ENCODE measurements at regions not wholly inside any gene's neighbourhood (a gene's known extent, or its start where the extent isn't known, plus 50 kb on each side); places are given as distances from the start of the nearest gene placed in this dataset.

GRCh38 chr10:107444443-107444842 lies 279.9 kb upstream of the SORCS1 start:
- no peak for DNase-seq

DNA sequence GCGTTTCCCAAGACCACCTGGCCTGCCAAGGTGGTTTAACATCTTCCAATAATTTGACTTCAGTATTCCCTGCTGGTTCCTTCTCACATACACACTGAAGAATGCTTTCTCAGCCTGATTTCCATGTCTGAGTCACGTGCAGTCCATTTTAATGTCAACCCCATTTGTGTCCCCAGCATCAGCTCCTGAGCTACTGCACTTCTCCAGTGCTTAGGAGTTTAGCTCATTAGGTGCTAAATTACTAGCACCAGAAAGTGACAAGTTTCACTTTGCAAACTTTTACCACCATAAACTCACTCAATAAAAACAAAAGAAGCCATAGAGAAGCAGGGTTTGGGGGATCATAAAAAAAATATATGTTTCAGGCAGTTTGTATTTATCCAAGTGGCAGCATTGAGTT lies 279.3 kb upstream of the SORCS1 start:
- no peak for DNase-seq

DNA sequence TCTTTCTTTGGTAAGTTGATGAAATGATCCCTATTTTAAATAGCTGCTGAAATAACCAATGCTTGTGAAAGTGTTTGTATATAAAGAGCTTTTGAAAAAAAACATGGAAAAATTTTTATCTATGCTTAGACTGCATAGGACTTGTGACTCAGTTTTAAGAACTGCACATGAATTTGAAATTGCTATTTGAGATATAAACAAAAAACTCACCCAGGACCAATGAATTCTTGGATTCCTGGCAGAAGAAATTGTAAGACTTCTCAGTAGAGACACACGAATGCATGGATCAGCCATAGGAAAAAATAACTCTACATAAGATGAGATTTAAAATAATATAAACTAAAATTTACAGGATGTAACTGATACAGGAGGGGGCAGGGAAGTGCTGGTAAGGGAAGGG lies 278.8 kb upstream of the SORCS1 start:
- no peak for DNase-seq

DNA sequence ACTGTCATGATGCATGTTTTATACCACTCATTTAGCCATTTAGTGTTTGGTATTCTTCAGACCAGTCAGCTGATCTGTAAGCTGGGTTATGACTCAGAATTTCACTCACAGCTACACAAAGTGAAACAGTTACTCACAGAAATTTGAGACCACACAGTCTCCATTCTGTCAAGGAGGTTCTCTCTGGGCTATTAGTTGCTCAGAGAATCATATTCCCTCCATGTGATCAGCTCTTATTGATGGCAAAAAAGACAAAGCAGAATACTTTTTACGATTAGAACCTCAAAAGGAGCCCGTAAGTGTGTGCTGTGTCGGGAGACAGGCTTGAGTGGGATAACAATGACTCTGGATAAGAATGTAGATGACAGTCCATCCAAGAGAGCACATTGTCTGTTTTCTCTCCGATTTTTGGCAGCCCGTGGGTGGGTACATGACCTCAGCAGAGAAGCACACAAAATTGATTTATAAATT lies 277.6 kb upstream of the SORCS1 start:
- no peak for DNase-seq

GRCh38 chr10:107440741-107441140 lies 276.2 kb upstream of the SORCS1 start:
- DNase-seq = no peak

DNA sequence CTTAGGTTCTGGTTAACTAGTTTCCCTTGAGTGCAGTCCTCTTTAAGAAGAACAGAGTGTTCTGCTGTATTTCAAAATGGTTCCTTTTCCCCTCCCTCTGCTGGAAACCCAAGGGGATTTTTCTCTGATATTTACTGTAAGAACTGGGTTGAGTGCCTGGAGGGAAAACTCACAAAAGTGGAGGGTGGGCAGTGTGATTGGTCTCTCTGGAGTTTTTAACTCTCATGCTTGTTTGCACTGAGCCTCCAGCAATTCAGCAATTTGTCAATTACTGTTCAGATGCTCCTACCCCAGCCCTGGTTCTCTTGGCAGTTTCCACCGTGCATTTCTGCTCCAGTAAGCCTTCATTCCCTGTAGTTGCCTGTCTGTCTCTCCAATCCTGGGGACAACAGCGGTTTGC lies 273.4 kb upstream of the SORCS1 start:
- DNase-seq = no peak

DNA sequence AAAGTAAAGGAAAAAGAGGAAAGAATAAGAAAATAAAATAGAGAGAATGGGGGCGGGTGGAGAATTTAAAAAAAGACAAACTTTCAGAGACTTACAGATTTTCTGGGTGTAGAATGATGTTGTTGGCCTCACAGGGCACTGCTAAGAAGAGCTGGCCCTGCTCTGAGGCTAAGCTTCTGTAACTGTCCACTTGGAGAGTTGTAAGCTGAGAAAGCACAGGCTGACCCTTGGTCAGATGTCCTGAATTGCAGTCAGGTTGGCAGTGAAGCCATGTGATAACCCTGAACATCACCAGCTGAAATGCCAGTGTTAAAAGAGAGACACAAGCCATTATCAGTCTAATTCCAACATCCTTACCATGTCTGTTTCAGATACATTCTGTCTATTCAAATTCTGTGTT lies 272.1 kb upstream of the SORCS1 start:
- no peak for DNase-seq

DNA sequence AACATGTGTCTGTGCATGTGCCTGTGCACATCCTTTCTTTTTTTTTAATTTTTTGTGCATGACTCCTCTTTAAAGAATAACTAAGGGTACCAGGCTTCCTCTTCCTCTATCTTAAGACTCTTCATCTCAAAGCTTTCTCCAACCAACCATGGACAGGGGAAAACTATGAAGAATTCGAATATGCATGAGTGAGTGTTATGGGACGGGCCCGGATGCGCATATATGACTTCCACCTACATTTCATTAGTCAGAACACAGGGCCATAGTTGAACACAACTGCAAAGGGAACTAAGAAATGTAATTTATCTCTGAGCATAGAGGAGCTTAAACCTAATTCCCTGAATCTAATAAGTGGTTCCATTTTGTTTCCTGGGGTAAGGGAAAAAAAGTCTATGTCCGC lies 270.3 kb upstream of the SORCS1 start:
- DNase-seq = no peak

- DNase-seq = no peak
These were observed 269.7 kb upstream of the SORCS1 start for GRCh38 chr10:107434201-107434600.

GRCh38 chr10:107433605-107434004 lies 269.1 kb upstream of the SORCS1 start:
- no peak for DNase-seq

DNA sequence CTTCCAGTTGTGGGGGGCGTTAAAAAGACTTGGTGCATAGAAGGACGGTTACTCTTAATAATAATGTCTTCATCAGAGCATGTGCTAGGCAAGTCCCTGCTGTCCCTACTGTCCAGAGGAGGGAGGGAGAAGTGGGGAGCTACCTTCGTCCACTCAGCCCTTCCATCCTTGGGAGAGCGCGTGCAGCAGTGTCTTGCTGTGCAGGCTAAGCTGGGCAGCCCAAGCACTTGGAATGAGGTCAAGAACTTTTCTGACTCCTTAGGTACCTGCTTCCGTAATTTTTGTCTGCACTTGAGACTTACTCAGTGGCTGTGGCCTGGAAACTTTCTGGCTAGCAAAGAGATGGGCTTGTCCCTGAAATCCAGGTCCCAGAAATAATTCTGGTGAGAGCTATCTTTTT lies 265.9 kb upstream of the SORCS1 start:
- DNase-seq = no peak

- no peak for DNase-seq
These were observed 262.5 kb upstream of the SORCS1 start for GRCh38 chr10:107427016-107427415.

- DNase-seq = no peak
These were observed 261.5 kb upstream of the SORCS1 start for GRCh38 chr10:107425931-107426553.

DNA sequence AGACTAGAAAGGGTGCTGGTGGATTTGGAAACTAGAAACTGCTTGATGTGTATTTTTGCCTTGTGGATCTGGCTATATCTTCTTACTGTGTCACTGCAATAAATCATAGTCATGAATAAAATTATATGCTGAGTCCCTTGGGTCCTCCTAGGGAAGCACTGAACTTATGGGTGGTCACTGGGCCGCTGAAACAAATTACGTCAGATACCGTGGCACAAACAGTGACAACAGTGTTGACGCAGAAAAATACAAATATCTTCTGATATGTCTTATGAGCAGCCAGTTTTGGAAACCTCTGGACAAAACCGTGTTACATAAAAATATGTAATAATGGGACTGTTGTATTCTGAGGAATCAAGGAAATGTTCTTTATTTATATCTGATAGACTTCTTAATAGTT lies 260.1 kb upstream of the SORCS1 start:
- DNase-seq = no peak

- DNase-seq = no peak
These were observed 259.4 kb upstream of the SORCS1 start for GRCh38 chr10:107423903-107424302.

DNA sequence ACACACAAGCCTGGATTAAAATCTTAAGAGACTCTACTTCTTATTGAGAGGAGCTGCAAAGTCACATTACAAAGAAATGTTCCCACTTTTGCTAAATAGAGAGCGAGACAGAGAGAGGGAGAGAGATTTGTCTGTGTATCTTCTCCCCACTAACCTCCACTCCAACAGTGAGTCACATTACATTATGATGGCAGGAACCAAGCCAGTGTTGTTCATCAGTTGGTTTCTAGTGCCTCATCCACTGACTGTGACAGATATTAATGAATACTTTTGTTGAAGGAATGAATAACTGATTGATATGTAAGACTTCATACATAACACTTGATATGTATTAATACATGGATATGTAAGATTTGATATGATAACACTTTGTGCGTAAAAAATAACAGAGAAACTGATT lies 258.2 kb upstream of the SORCS1 start:
- no peak for DNase-seq

- no peak for DNase-seq
These were observed 255.7 kb upstream of the SORCS1 start for GRCh38 chr10:107420196-107420595.

GRCh38 chr10:107418085-107418806 lies 253.7 kb upstream of the SORCS1 start:
- no peak for DNase-seq

GRCh38 chr10:107417446-107417845 lies 252.9 kb upstream of the SORCS1 start:
- no peak for DNase-seq

GRCh38 chr10:107415446-107415845 lies 250.9 kb upstream of the SORCS1 start:
- no peak for DNase-seq

DNA sequence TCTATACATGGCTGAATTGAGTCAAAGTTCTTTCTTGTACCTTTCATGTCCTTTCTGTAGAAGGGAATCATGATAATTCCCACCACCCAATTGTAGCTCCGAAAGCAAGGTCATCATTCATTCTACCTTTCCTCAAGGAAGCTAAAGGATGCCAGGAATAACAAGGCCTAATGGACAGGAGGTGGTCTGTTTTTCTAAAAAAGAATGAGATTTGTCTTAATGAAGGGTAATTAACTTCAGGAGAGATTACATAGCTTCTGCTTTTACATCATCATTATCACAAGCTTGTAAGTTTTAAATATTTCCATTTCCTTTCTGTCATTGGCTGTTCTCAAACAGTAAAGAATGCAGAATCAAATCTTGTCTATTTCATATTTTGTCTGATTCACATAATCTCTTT lies 249.5 kb upstream of the SORCS1 start:
- DNase-seq = no peak

- no peak for DNase-seq
These were observed 245.0 kb upstream of the SORCS1 start for GRCh38 chr10:107409522-107409921.

GRCh38 chr10:107398115-107398514 lies 233.6 kb upstream of the SORCS1 start:
- DNase-seq = no peak

- DNase-seq = no peak
These were observed 227.4 kb upstream of the SORCS1 start for GRCh38 chr10:107391901-107392300.

- no peak for DNase-seq
These were observed 226.1 kb upstream of the SORCS1 start for GRCh38 chr10:107390563-107390962.
